Mesenchymal stem cell (in vitro differentiated cells and primary cell): ENCODE measurements at regions not wholly inside any gene's neighbourhood (a gene's known extent, or its start where the extent isn't known, plus 50 kb on each side); places are given as distances from the start of the nearest gene placed in this dataset.

Experiments used
- DNase-seq: peaks from one replicate; pipeline ENCODE4 v3.0.0-alpha.2; 2013
- H2AFZ ChIP-seq: one replicate; pipeline ENCODE4 v1.6.1; 2013; ENCODE audit warnings: low read depth, mild to moderate bottlenecking, control low read depth, inconsistent platforms, low read length, moderate library complexity
- H2AK5ac ChIP-seq: 2 replicates; pipeline ENCODE4 v1.6.1; 2013; ENCODE audit warnings: low read length, moderate library complexity, mild to moderate bottlenecking, inconsistent platforms; ENCODE audit not compliant: severe bottlenecking
- H2BK120ac ChIP-seq: one replicate; pipeline ENCODE4 v1.6.1; 2013; ENCODE audit warnings: low read depth, mild to moderate bottlenecking, inconsistent platforms, low read length, moderate library complexity
- H2BK12ac ChIP-seq, 2 experiments: one replicate each; pipeline ENCODE4 v1.6.1; 2013; ENCODE audit warnings: inconsistent platforms in 2 of 2, low read length in 2 of 2, mild to moderate bottlenecking in 2 of 2, moderate library complexity in 2 of 2, control low read depth in 1 of 2
- H2BK15ac ChIP-seq: one replicate; pipeline ENCODE4 v1.6.1; 2013; ENCODE audit warnings: mild to moderate bottlenecking, low read depth, inconsistent platforms; ENCODE audit not compliant: poor library complexity, severe bottlenecking
- H2BK5ac ChIP-seq: 2 replicates; pipeline ENCODE4 v1.6.1; 2013; ENCODE audit warnings: low read depth, mild to moderate bottlenecking, low read length, control low read depth, inconsistent platforms; ENCODE audit not compliant: poor library complexity, severe bottlenecking
- H3K14ac ChIP-seq, 2 experiments: one replicate each; pipeline ENCODE4 v1.6.1; 2013; ENCODE audit warnings: inconsistent platforms in 2 of 2, low read length in 2 of 2, control low read depth in 1 of 2, mild to moderate bottlenecking in 1 of 2, moderate library complexity in 1 of 2
- H3K18ac ChIP-seq, 2 experiments: one replicate each; pipeline ENCODE4 v1.6.1; 2013; ENCODE audit warnings: inconsistent platforms in 2 of 2, low read length in 2 of 2, control low read depth in 1 of 2, low read depth in 1 of 2, mild to moderate bottlenecking in 1 of 2
- H3K23ac ChIP-seq, 2 experiments: one replicate each; pipeline ENCODE4 v1.6.1; 2013; ENCODE audit warnings: inconsistent platforms in 2 of 2, low read length in 2 of 2, mild to moderate bottlenecking in 2 of 2, moderate library complexity in 2 of 2, control low read depth in 1 of 2
- H3K27ac ChIP-seq: 2 replicates; pipeline ENCODE4 v1.5.1; 2013; ENCODE audit warnings: mild to moderate bottlenecking, moderate library complexity, low read length, control low read depth, inconsistent platforms; ENCODE audit not compliant: poor library complexity, severe bottlenecking
- H3K27me3 ChIP-seq, 2 experiments: 2 replicates each; pipeline versions ENCODE4 v1.6.1 to v1.7.0; 2013; ENCODE audit warnings: low read length in 2 of 2, mild to moderate bottlenecking in 2 of 2, moderate library complexity in 2 of 2, control low read depth in 1 of 2, inconsistent platforms in 1 of 2; ENCODE audit not compliant: control insufficient read depth in 1 of 2, insufficient read depth in 1 of 2
- H3K36me3 ChIP-seq, 2 experiments: 2 replicates each; pipeline versions ENCODE4 v1.6.1 to v1.7.0; 2013; ENCODE audit warnings: low read length in 2 of 2, control low read depth in 1 of 2, inconsistent platforms in 1 of 2, low read depth in 1 of 2, mild to moderate bottlenecking in 1 of 2; ENCODE audit not compliant: insufficient read depth in 2 of 2, control insufficient read depth in 1 of 2
- H3K4ac ChIP-seq, 2 experiments: one replicate each; pipeline ENCODE4 v1.6.1; 2013; ENCODE audit warnings: inconsistent platforms in 2 of 2, low read length in 2 of 2, mild to moderate bottlenecking in 2 of 2, moderate library complexity in 2 of 2, control low read depth in 1 of 2, low read depth in 1 of 2
- H3K4me1 ChIP-seq: 2 replicates; pipeline ENCODE4 v1.6.1; 2013; ENCODE audit warnings: low read depth, low read length, control low read depth; ENCODE audit not compliant: control insufficient read depth, insufficient read depth
- H3K4me2 ChIP-seq: 2 replicates; pipeline ENCODE4 v1.6.1; 2013; ENCODE audit warnings: low read length, mild to moderate bottlenecking, inconsistent platforms; ENCODE audit not compliant: poor library complexity, severe bottlenecking
- H3K4me3 ChIP-seq, 2 experiments: 2 replicates each; pipeline versions ENCODE4 v1.5.1 to v1.7.0; 2013; ENCODE audit warnings: low read length in 2 of 2, mild to moderate bottlenecking in 2 of 2, control low read depth in 1 of 2, low read depth in 1 of 2; ENCODE audit not compliant: insufficient read depth in 1 of 2
- H3K79me1 ChIP-seq: replicated peaks from 2 replicates; pipeline ENCODE4 v1.6.1; 2013; ENCODE audit warnings: mild to moderate bottlenecking, control low read depth, low read length, inconsistent platforms; ENCODE audit not compliant: poor library complexity, severe bottlenecking
- H3K9ac ChIP-seq: 2 replicates; pipeline ENCODE4 v1.7.0; 2013; ENCODE audit warnings: mild to moderate bottlenecking, low read length, moderate library complexity
- H3K9me3 ChIP-seq: 2 replicates; pipeline ENCODE4 v1.7.0; 2013; ENCODE audit warnings: mild to moderate bottlenecking, low read length; ENCODE audit not compliant: control insufficient read depth
- H4K8ac ChIP-seq: one replicate; pipeline ENCODE4 v1.6.1; 2013; ENCODE audit warnings: inconsistent platforms, mild to moderate bottlenecking, low read length, moderate library complexity
- H4K91ac ChIP-seq: one replicate; pipeline ENCODE4 v1.6.1; 2013; ENCODE audit warnings: mild to moderate bottlenecking, low read length, inconsistent platforms
- WGBS: methylation state at CpG from one replicate; pipeline ENCODE4 v1.1.7; 2013; ENCODE audit warnings: mixed read lengths; 5-methylcytosine and 5-hydroxymethylcytosine counted together

GRCh38 chr6:90859056-90859455 is 272.2 kb upstream of the MAP3K7 start:
- Histone ChIP-seq H2BK120ac (no peak overlapping the region), H3K9ac (no peak overlapping the region), H2BK5ac (no peak overlapping the region), H3K23ac (no peak overlapping the region), H3K4me1 (no peaks in the 10 kb centered on the region), H4K91ac (no peak overlapping the region), H3K4ac (no peak overlapping the region), H3K4me3 (no peak overlapping the region), H4K8ac (no peak overlapping the region), H3K18ac (no peak overlapping the region), H3K9me3 (no peaks in the 10 kb centered on the region), H2BK12ac (no peak overlapping the region), H3K27me3 (peaks cover 0 to under 1% of the 10 kb centered on the region in 2 experiments), H3K14ac (no peak overlapping the region), H3K27ac (no peak overlapping the region), H3K36me3 (no peaks in the 10 kb centered on the region), H2AFZ (no peak overlapping the region), H3K79me1 (no peaks in the 10 kb centered on the region), H2AK5ac (no peak overlapping the region), H3K4me2 (no peak overlapping the region), H2BK15ac (no peak overlapping the region)
- DNase-seq = no peak
- WGBS = 83% methylated on average over 7 of the region's 7 CpGs

DNA sequence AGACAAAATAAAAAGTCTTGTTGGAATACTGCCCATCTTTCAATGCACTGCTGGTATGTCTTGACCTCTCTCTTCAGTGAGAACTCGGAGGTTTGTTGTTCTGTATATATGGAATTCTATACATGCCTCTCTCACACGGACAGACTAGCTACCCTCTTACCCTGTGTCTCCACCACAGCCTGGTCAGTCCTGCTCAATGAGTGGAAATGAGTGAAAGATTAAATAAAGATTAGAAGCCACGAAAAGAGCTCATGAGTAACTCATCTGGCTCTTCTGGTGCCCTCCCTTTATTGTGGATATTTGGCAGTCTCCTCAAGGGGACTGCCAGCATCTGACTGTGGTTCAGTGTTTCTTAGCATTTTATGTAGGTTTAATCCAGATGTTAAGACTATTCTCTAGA is 262.8 kb upstream of the MAP3K7 start:
- Histone ChIP-seq H3K4me1 (no peaks in the 10 kb centered on the region), H3K9ac (no peak overlapping the region), H2AFZ (no peak overlapping the region), H2BK5ac (no peak overlapping the region), H3K27me3 (no peaks in the 10 kb centered on the region), H3K27ac (no peak overlapping the region), H2BK12ac (no peak overlapping the region), H3K18ac (no peak overlapping the region), H3K4ac (no peak overlapping the region), H4K8ac (no peak overlapping the region), H3K4me3 (no peak overlapping the region), H3K79me1 (no peaks in the 10 kb centered on the region), H2BK15ac (no peak overlapping the region), H2BK120ac (no peak overlapping the region), H3K14ac (no peak overlapping the region), H3K23ac (no peak overlapping the region), H3K4me2 (no peak overlapping the region), H3K9me3 (no peaks in the 10 kb centered on the region), H3K36me3 (no peaks in the 10 kb centered on the region), H4K91ac (no peak overlapping the region), H2AK5ac (no peak overlapping the region)
- 39% methylated on average over 1 of the region's 3 CpGs for WGBS
- no peak for DNase-seq

DNA sequence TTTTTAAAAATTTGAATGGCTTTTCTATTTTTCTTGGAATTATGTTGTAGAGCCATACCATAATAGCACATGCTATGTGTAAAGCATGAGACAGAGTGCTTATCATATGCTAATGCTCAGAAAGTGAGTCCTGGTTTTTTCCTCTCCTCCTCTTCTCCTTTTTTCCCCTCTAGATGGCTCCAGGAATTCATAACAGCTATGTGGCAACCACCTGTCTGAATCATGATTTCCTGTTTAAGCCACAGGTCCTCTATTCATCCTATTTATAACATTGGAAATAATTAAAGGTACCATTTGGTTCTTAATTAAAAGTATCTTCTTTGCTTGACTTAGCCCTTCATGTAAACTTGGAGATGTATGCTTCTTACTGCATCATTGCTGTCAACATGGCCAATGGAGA is 260.0 kb upstream of the MAP3K7 start:
- no peak for DNase-seq
- Histone ChIP-seq H3K79me1 (no peaks in the 10 kb centered on the region), H3K9me3 (no peaks in the 10 kb centered on the region), H2BK12ac (no peak overlapping the region), H3K18ac (no peak overlapping the region), H3K27me3 (no peaks in the 10 kb centered on the region), H2BK120ac (no peak overlapping the region), H2BK15ac (no peak overlapping the region), H3K27ac (no peak overlapping the region), H4K91ac (no peak overlapping the region), H4K8ac (no peak overlapping the region), H2AK5ac (no peak overlapping the region), H2AFZ (no peak overlapping the region), H3K36me3 (no peaks in the 10 kb centered on the region), H3K4ac (no peak overlapping the region), H3K9ac (no peak overlapping the region), H3K4me2 (no peak overlapping the region), H3K23ac (no peak overlapping the region), H3K14ac (no peak overlapping the region), H3K4me3 (no peak overlapping the region), H2BK5ac (no peak overlapping the region), H3K4me1 (no peaks in the 10 kb centered on the region)

DNA sequence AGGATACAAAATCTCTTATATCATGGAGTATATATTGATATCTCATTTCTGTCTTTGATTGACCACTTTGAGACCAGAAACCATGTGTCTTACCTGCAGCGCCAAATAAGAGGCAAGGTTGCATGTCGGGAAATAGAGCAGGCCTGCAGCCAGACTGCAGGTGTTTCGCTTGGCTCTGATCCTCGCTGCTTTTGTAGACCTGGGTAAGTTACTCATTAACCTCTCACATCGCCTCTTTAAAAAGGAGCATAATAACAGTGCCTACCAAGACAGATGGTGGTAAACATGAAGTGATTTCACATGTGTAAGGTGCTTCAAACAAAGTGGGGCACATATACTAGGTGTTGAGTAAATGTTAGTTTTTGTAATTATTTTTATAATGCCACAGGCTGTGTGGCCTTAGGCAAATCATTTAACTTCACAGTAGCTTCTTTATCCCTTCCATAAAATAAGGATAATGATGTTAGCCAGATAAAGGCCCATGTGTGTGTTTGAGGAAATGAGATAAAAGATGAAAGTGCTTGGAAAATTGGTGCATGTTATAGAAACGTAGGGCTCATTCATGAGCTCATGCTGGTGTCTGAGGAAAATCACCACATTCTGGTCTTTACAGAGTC is 248.8 kb upstream of the MAP3K7 start:
- DNase-seq = no peak
- H3K36me3 ChIP-seq = no peaks in the 10 kb centered on the region
- no peak overlapping the region for H3K4ac ChIP-seq
- H3K14ac ChIP-seq = no peak overlapping the region
- 63% methylated on average over 4 of the region's 6 CpGs for WGBS
- no peak overlapping the region for H4K8ac ChIP-seq
- no peak overlapping the region for H2BK5ac ChIP-seq
- no peak overlapping the region for H4K91ac ChIP-seq
- no peak overlapping the region for H3K27ac ChIP-seq
- H3K23ac ChIP-seq = no peak overlapping the region
- no peak overlapping the region for H2BK12ac ChIP-seq
- no peaks in the 10 kb centered on the region for H3K79me1 ChIP-seq
- H3K9ac ChIP-seq = no peak overlapping the region
- H3K4me2 ChIP-seq = no peak overlapping the region
- peaks cover 5% of the 10 kb centered on the region for H3K9me3 ChIP-seq
- no peak overlapping the region for H3K18ac ChIP-seq
- no peaks in the 10 kb centered on the region for H3K27me3 ChIP-seq
- no peak overlapping the region for H3K4me3 ChIP-seq
- no peak overlapping the region for H2AFZ ChIP-seq
- H3K4me1 ChIP-seq = no peaks in the 10 kb centered on the region
- no peak overlapping the region for H2AK5ac ChIP-seq
- H2BK120ac ChIP-seq = no peak overlapping the region
- H2BK15ac ChIP-seq = no peak overlapping the region
